K562 (cell line): ENCODE measurements at regions not wholly inside any gene's neighbourhood (a gene's known extent, or its start where the extent isn't known, plus 50 kb on each side); places are given as distances from the start of the nearest gene placed in this dataset.

Source experiments
- FOXA3 ChIP-seq, 2 experiments: fragments of 450-650 bp in 1 of 2; sonication (generic) in 1 of 2; formaldehyde crosslinking; IDR thresholded peaks in 1 of 2; conservative IDR thresholded peaks in 1 of 2; 2 replicates each; pipeline versions ENCODE4 v1.4.0 to v1.8.0; 2020 to 2022; ENCODE audit warnings: mild to moderate bottlenecking in 2 of 2, missing genetic modification reagents in 1 of 2
- KLF16 ChIP-seq: IDR thresholded peaks from 2 replicates; pipeline ENCODE4 v1.6.1; 2016; ENCODE audit warnings: antibody characterized with exemption
- MEF2A ChIP-seq: IDR thresholded peaks from 2 replicates; pipeline ENCODE4 v1.6.1; 2011; ENCODE audit warnings: low read depth, mild to moderate bottlenecking, low read length, moderate library complexity; ENCODE audit not compliant: control insufficient read depth
- NBN ChIP-seq: fragments of 450-650 bp; IDR thresholded peaks from 2 replicates; pipeline ENCODE4 v1.6.1; 2016; ENCODE audit warnings: low read depth, mild to moderate bottlenecking
- PML ChIP-seq: IDR thresholded peaks from 2 replicates; pipeline ENCODE4 v1.6.1; 2012; ENCODE audit warnings: low read length, inconsistent platforms
- RFX5 ChIP-seq: IDR thresholded peaks from 2 replicates; pipeline ENCODE4 v1.6.1; 2011; ENCODE audit warnings: low read depth, mild to moderate bottlenecking, improper control_type of control experiment, low read length
- TF ChIP-seq, protein P1 (sequence below): fragments of 450-650 bp; IDR thresholded peaks from 2 replicates; pipeline ENCODE4 v1.6.1; 2016; ENCODE audit warnings: missing biosample characterization, missing genetic modification characterization
- TF ChIP-seq, protein P2 (sequence below): fragments of 450-650 bp; IDR thresholded peaks from 2 replicates; pipeline ENCODE4 v1.6.1; 2016
- TF ChIP-seq, protein P3 (sequence below): fragments of 250-450 bp; sonication (Bioruptor Pico); IDR thresholded peaks from 2 replicates; pipeline ENCODE4 v1.4.0; 2020; ENCODE audit warnings: mild to moderate bottlenecking, moderate library complexity
- TF ChIP-seq, protein P4 (sequence below): sonication (generic); formaldehyde crosslinking; IDR thresholded peaks from 2 replicates; pipeline ENCODE4 v1.5.0; 2020; ENCODE audit warnings: missing genetic modification reagents
- TF ChIP-seq, protein P5 (sequence below), 3 experiments: IDR thresholded peaks in 2 of 3; conservative IDR thresholded peaks in 1 of 3; 2 replicates each; pipeline ENCODE4 v1.5.1; 2011 to 2012; ENCODE audit warnings: low read length in 3 of 3, mild to moderate bottlenecking in 3 of 3, control low read depth in 2 of 3, improper control_type of control experiment in 1 of 3, inconsistent platforms in 1 of 3, low read depth in 1 of 3, mixed read lengths in 1 of 3, moderate library complexity in 1 of 3; ENCODE audit not compliant: insufficient read depth in 2 of 3

DNA sequence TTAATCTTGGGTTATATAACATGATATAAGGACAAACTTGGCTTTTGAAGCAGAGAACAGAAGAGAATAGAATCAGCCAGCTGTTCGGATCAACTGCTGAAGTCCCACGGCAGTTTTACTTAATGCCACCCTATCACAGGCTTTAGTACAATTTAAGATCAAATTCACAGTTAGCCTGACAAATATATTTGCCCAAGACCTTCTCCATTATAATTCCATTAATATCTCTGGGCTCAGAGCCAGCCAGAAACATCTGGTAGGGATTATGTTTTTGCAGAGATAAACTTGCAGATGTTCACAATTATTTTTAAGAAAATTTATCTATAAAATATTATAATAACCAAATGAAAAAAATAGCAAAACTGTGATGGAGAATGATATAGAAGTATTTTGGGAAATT is 381.4 kb downstream of the RAD51AP2 start:
- TF ChIP-seq PML, result no peak
- TF ChIP-seq MEF2A, result no peak
- TF ChIP-seq, protein P1, sequence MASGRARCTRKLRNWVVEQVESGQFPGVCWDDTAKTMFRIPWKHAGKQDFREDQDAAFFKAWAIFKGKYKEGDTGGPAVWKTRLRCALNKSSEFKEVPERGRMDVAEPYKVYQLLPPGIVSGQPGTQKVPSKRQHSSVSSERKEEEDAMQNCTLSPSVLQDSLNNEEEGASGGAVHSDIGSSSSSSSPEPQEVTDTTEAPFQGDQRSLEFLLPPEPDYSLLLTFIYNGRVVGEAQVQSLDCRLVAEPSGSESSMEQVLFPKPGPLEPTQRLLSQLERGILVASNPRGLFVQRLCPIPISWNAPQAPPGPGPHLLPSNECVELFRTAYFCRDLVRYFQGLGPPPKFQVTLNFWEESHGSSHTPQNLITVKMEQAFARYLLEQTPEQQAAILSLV (tag), result no peak
- TF ChIP-seq, protein P2, sequence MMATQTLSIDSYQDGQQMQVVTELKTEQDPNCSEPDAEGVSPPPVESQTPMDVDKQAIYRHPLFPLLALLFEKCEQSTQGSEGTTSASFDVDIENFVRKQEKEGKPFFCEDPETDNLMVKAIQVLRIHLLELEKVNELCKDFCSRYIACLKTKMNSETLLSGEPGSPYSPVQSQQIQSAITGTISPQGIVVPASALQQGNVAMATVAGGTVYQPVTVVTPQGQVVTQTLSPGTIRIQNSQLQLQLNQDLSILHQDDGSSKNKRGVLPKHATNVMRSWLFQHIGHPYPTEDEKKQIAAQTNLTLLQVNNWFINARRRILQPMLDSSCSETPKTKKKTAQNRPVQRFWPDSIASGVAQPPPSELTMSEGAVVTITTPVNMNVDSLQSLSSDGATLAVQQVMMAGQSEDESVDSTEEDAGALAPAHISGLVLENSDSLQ, result no peak
- no peak for TF ChIP-seq KLF16
- no peak for TF ChIP-seq NBN
- TF ChIP-seq, protein P3, sequence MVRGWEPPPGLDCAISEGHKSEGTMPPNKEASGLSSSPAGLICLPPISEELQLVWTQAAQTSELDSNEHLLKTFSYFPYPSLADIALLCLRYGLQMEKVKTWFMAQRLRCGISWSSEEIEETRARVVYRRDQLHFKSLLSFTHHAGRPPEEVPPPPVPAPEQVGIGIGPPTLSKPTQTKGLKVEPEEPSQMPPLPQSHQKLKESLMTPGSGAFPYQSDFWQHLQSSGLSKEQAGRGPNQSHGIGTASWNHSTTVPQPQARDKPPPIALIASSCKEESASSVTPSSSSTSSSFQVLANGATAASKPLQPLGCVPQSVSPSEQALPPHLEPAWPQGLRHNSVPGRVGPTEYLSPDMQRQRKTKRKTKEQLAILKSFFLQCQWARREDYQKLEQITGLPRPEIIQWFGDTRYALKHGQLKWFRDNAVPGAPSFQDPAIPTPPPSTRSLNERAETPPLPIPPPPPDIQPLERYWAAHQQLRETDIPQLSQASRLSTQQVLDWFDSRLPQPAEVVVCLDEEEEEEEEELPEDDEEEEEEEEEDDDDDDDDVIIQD (CRISPR knock-in tag), result no peak
- no peak for TF ChIP-seq RFX5
- TF ChIP-seq FOXA3 (CRISPR knock-in tag; conservative IDR thresholded peaks at IDR 0.05 in 1 of 2, IDR thresholded peaks at IDR 0.05 in 1 of 2), result no peak
- TF ChIP-seq, protein P4, sequence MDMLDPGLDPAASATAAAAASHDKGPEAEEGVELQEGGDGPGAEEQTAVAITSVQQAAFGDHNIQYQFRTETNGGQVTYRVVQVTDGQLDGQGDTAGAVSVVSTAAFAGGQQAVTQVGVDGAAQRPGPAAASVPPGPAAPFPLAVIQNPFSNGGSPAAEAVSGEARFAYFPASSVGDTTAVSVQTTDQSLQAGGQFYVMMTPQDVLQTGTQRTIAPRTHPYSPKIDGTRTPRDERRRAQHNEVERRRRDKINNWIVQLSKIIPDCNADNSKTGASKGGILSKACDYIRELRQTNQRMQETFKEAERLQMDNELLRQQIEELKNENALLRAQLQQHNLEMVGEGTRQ (CRISPR knock-in tag), result no peak
- TF ChIP-seq, protein P5, sequence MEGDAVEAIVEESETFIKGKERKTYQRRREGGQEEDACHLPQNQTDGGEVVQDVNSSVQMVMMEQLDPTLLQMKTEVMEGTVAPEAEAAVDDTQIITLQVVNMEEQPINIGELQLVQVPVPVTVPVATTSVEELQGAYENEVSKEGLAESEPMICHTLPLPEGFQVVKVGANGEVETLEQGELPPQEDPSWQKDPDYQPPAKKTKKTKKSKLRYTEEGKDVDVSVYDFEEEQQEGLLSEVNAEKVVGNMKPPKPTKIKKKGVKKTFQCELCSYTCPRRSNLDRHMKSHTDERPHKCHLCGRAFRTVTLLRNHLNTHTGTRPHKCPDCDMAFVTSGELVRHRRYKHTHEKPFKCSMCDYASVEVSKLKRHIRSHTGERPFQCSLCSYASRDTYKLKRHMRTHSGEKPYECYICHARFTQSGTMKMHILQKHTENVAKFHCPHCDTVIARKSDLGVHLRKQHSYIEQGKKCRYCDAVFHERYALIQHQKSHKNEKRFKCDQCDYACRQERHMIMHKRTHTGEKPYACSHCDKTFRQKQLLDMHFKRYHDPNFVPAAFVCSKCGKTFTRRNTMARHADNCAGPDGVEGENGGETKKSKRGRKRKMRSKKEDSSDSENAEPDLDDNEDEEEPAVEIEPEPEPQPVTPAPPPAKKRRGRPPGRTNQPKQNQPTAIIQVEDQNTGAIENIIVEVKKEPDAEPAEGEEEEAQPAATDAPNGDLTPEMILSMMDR (IDR thresholded peaks at IDR 0.05 in 2 of 3, conservative IDR thresholded peaks at IDR 0.05 in 1 of 3; ENCODE audit: insufficient read depth in 2 of 3, low read depth in 1 of 3, low read length in 3 of 3), result no peak
